ENCODE measurements at regions not wholly inside any gene's neighbourhood (a gene's known extent, or its start where the extent isn't known, plus 50 kb on each side); places are given as distances from the start of the nearest gene placed in this dataset.

GRCh38 chr2:134140251-134140661, 113.6 kb upstream of the MGAT5 start:
- no peak overlapping the region for H3K9ac ChIP-seq (ENCODE audit: low read length in 3 of 3)
- H3K9me3 ChIP-seq (ENCODE audit: control insufficient read depth in 2 of 3, insufficient read depth in 1 of 3, low read length in 3 of 3), result no peaks in the 10 kb centered on the region
- no peak for DNase-seq
- H3K36me3 ChIP-seq (ENCODE audit: control insufficient read depth in 2 of 3, insufficient read depth in 3 of 3, low read length in 3 of 3), result no peaks in the 10 kb centered on the region
- peaks cover 0 to 16% (median 13%) of the 10 kb centered on the region in 3 donors for H3K4me1 ChIP-seq (ENCODE audit: control insufficient read depth in 2 of 3, insufficient read depth in 2 of 3, low read depth in 1 of 3, low read length in 3 of 3)
- H3K27ac ChIP-seq (ENCODE audit: low read depth in 2 of 2, low read length in 2 of 2), result no peak overlapping the region
- intact Hi-C loops (cut with DNase I), result no loop called here
- no peaks in the 10 kb centered on the region for H3K27me3 ChIP-seq (ENCODE audit: control insufficient read depth, insufficient read depth, low read length)
- no peak overlapping the region for H3K4me3 ChIP-seq (ENCODE audit: low read length in 3 of 3)
- FAIRE-seq, result no peak
- no peak for TF ChIP-seq CTCF (IDR thresholded peaks at IDR 0.05; ENCODE audit: borderline replicate concordance, extremely low read depth, insufficient read depth)

- Histone ChIP-seq H3K27ac (ENCODE audit: low read depth in 2 of 2, low read length in 2 of 2) (no peak overlapping the region), H3K4me1 (ENCODE audit: control insufficient read depth in 2 of 3, insufficient read depth in 2 of 3, low read depth in 1 of 3, low read length in 3 of 3) (peaks cover 0 to 14% (median 10%) of the 10 kb centered on the region in 3 donors)
- no peak for DNase-seq
Measured at GRCh38 chr2:134141598-134142340, 112.1 kb upstream of the MGAT5 start.

GRCh38 chr2:134142341-134142738, 111.5 kb upstream of the MGAT5 start:
- H3K36me3 ChIP-seq (ENCODE audit: control insufficient read depth in 2 of 3, insufficient read depth in 3 of 3, low read length in 3 of 3), result no peaks in the 10 kb centered on the region
- H3K27ac ChIP-seq (ENCODE audit: low read depth in 2 of 2, low read length in 2 of 2), result no peak overlapping the region
- H3K9me3 ChIP-seq (ENCODE audit: control insufficient read depth in 2 of 3, insufficient read depth in 1 of 3, low read length in 3 of 3), result no peaks in the 10 kb centered on the region
- no peaks in the 10 kb centered on the region for H3K27me3 ChIP-seq (ENCODE audit: control insufficient read depth, insufficient read depth, low read length)
- intact Hi-C loops (cut with DNase I), result no loop called here
- no peak overlapping the region for H3K4me3 ChIP-seq (ENCODE audit: low read length in 3 of 3)
- H3K4me1 ChIP-seq (ENCODE audit: control insufficient read depth in 2 of 3, insufficient read depth in 2 of 3, low read depth in 1 of 3, low read length in 3 of 3), result peaks cover 0 to 10% (median 4%) of the 10 kb centered on the region in 3 donors
- DNase-seq (no peak), FAIRE-seq (no peak)
- no peak overlapping the region for H3K9ac ChIP-seq (ENCODE audit: low read length in 3 of 3)
- no peak for TF ChIP-seq CTCF (IDR thresholded peaks at IDR 0.05; ENCODE audit: borderline replicate concordance, extremely low read depth, insufficient read depth)

More at GRCh38 chr2:134141598-134142340, 112.1 kb upstream of the MGAT5 start:
- FAIRE-seq, result no peak
- Histone ChIP-seq H3K36me3 (ENCODE audit: control insufficient read depth in 2 of 3, insufficient read depth in 3 of 3, low read length in 3 of 3) (no peaks in the 10 kb centered on the region), H3K9me3 (ENCODE audit: control insufficient read depth in 2 of 3, insufficient read depth in 1 of 3, low read length in 3 of 3) (no peaks in the 10 kb centered on the region), H3K9ac (ENCODE audit: low read length in 3 of 3) (no peak overlapping the region), H3K4me3 (ENCODE audit: low read length in 3 of 3) (no peak overlapping the region), H3K27me3 (ENCODE audit: control insufficient read depth, insufficient read depth, low read length) (no peaks in the 10 kb centered on the region)
- intact Hi-C loops (cut with DNase I), result no loop called here
- no peak for TF ChIP-seq CTCF (IDR thresholded peaks at IDR 0.05; ENCODE audit: borderline replicate concordance, extremely low read depth, insufficient read depth)
